ENCODE measurements at regions not wholly inside any gene's neighbourhood (a gene's known extent, or its start where the extent isn't known, plus 50 kb on each side); places are given as distances from the start of the nearest gene placed in this dataset.

DNA sequence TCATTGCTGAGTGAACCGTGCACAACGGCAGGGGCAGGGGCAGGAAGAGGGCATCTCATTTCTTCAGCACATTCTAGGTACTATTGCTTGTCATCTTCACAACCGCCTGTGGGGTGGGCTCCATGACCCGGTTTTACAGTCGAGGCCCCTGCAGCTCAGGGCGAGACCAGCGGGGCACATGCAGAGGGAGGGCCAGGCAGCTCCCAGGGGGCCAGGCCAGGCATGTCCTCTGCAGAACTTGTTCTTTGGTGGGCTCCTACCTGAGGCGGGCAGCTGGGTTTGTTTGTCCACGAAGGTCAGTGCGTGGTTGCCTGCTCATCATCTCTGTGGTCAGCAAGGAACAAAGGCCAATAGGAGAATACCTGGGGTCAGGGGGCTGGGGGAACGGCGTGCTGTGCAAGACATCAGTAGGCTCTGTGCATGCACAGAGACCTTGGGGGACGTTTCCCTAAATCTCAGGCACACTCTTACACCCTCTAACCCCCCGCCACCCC lies 75.1 kb upstream of the LEP start:
- TF ChIP-seq, protein P1, sequence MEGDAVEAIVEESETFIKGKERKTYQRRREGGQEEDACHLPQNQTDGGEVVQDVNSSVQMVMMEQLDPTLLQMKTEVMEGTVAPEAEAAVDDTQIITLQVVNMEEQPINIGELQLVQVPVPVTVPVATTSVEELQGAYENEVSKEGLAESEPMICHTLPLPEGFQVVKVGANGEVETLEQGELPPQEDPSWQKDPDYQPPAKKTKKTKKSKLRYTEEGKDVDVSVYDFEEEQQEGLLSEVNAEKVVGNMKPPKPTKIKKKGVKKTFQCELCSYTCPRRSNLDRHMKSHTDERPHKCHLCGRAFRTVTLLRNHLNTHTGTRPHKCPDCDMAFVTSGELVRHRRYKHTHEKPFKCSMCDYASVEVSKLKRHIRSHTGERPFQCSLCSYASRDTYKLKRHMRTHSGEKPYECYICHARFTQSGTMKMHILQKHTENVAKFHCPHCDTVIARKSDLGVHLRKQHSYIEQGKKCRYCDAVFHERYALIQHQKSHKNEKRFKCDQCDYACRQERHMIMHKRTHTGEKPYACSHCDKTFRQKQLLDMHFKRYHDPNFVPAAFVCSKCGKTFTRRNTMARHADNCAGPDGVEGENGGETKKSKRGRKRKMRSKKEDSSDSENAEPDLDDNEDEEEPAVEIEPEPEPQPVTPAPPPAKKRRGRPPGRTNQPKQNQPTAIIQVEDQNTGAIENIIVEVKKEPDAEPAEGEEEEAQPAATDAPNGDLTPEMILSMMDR (IDR thresholded peaks at IDR 0.05; ENCODE audit: unreplicated experiment in 3 of 3), result no peak
- Mint-ChIP-seq H3K36me3 (ENCODE audit: low read depth) (no peaks in the 10 kb centered on the region), H3K9me3 (peaks cover 4% of the 10 kb centered on the region), H3K4me3 (peak overlapping the region; percentile 63 to 76 (median 67)), H3K4me1 (peaks cover 7% of the 10 kb centered on the region), H3K27me3 (ENCODE audit: low read depth) (peaks cover 97% of the 10 kb centered on the region), H3K27ac (no peak overlapping the region)

DNA sequence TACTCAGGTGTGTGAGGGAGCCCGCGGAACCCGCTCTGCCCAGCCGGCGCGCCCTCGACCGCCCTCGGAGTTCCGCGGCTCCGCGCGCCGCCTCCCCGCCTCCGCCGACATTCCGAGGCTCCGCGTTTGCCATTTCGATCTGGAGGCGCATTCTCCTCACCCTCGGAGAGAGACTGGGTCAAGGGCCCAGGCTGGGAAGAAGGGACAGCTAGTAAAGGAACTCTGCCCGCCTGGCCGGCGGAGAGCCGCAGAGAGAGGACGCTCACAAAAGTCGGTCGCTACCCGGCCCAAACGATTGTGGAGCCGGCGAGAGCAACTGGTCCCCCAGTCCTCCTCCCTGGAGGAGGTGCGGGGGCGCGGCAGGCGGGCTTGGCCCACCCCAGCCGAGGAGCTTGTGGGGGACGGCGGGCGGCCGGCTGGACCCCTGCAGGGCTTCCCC lies 74.5 kb upstream of the LEP start:
- Mint-ChIP-seq H3K27ac (no peak overlapping the region), H3K4me3 (peak overlapping the region; percentile 78 to 85 (median 78)), H3K36me3 (ENCODE audit: low read depth) (no peaks in the 10 kb centered on the region), H3K4me1 (peaks cover 7% of the 10 kb centered on the region), H3K9me3 (peaks cover 2% of the 10 kb centered on the region), H3K27me3 (ENCODE audit: low read depth) (peaks cover 97% of the 10 kb centered on the region)
- TF ChIP-seq, protein P1 (IDR thresholded peaks at IDR 0.05; ENCODE audit: unreplicated experiment in 3 of 3), result no peak

- no peaks in the 10 kb centered on the region for H3K36me3 Mint-ChIP-seq (ENCODE audit: low read depth)
- H3K4me1 Mint-ChIP-seq, result peaks cover 7% of the 10 kb centered on the region
- no peak overlapping the region for H3K27ac Mint-ChIP-seq
- H3K9me3 Mint-ChIP-seq, result no peaks in the 10 kb centered on the region
- peaks cover 97% of the 10 kb centered on the region for H3K27me3 Mint-ChIP-seq (ENCODE audit: low read depth)
- H3K4me3 Mint-ChIP-seq, result peak overlapping the region; percentile 74 to 79 (median 78)
- TF ChIP-seq, protein P1 (IDR thresholded peaks at IDR 0.05; ENCODE audit: unreplicated experiment in 3 of 3), result no peak
Measured at GRCh38 chr7:128167042-128167701, 73.9 kb upstream of the LEP start.

- peak overlapping the region; percentile 83 to 84 (median 83) for H3K4me3 Mint-ChIP-seq
- H3K27ac Mint-ChIP-seq, result no peak overlapping the region
- H3K4me1 Mint-ChIP-seq, result peaks cover 7% of the 10 kb centered on the region
- H3K9me3 Mint-ChIP-seq, result no peaks in the 10 kb centered on the region
- H3K27me3 Mint-ChIP-seq (ENCODE audit: low read depth), result peaks cover 97% of the 10 kb centered on the region
- no peaks in the 10 kb centered on the region for H3K36me3 Mint-ChIP-seq (ENCODE audit: low read depth)
- TF ChIP-seq, protein P1 (IDR thresholded peaks at IDR 0.05; ENCODE audit: unreplicated experiment in 3 of 3), result no peak
Measured at GRCh38 chr7:128167791-128168666, 73.0 kb upstream of the LEP start.

DNA sequence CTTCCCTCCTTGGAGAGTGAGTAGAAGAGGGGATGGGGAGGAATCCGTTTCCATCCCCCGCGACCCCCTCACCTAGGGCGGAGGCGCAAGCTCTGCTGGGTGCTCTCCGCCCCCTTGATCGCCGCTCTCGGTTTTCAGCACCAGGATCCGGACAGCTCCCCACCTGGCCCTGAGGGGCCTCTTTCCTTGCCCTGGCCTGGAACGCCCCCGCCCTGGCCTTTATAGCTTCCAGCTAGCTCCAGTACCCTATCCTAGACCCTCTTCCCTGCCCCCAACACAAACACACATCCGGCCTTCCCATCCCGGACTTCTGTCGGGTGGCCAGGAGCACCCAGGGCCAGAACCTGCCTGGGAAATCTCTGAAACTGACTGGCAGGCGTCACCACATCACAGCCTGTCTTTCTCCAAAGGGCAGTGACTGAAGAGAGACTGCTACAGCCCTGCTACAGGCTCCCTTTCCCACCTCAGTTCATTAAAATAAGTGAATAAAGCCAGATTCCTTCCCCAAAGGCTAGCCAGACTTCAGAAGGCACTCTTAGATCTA lies 72.3 kb upstream of the LEP start:
- Mint-ChIP-seq H3K4me3 (peak overlapping the region; percentile 83 to 84 (median 83)), H3K9me3 (no peaks in the 10 kb centered on the region), H3K27me3 (ENCODE audit: low read depth) (peaks cover 97% of the 10 kb centered on the region), H3K27ac (no peak overlapping the region), H3K36me3 (ENCODE audit: low read depth) (no peaks in the 10 kb centered on the region), H3K4me1 (peaks cover 7% of the 10 kb centered on the region)
- TF ChIP-seq, protein P1 (IDR thresholded peaks at IDR 0.05; ENCODE audit: unreplicated experiment in 3 of 3), result no peak
